Heart left ventricle (tissue), 16 donors: ENCODE measurements at regions not wholly inside any gene's neighbourhood (a gene's known extent, or its start where the extent isn't known, plus 50 kb on each side); places are given as distances from the start of the nearest gene placed in this dataset.
A peak's percentile ranks its signal among the peaks of the same experiment; 100 is the strongest.

ENCODE experiments used
- ATAC-seq, 4 donors: fragments of 200-7000 bp; cut with Tn5 transposase; one replicate each; pipeline ENCODE4 v1.9.1; 2020 to 2022; ENCODE audit warnings: moderate library complexity in 4 of 4, mild to moderate bottlenecking in 3 of 4, moderate number of reproducible peaks in 1 of 4
- DNase-seq, 5 donors: peaks; one replicate each; pipeline ENCODE4 v3.0.0-alpha.2; 2020
- H3K27ac ChIP-seq, 12 donors: fragments of 200-600 bp; sonication (generic) in 4 of 12; one replicate each; pipeline versions ENCODE4 v1.5.0 to v1.8.0; 2016 to 2022; ENCODE audit warnings: mild to moderate bottlenecking in 2 of 12
- H3K27me3 ChIP-seq, 9 donors: fragments of 200-600 bp; sonication (generic) in 2 of 9; one replicate each; pipeline versions ENCODE4 v1.5.1 to v1.8.0; 2016 to 2022; ENCODE audit warnings: mild to moderate bottlenecking in 3 of 9
- H3K36me3 ChIP-seq, 9 donors: fragments of 200-600 bp; sonication (generic) in 2 of 9; one replicate each; pipeline versions ENCODE4 v1.5.0 to v1.8.0; 2018 to 2022; ENCODE audit warnings: mild to moderate bottlenecking in 2 of 9
- H3K4me1 ChIP-seq, 12 donors: fragments of 200-600 bp; sonication (generic) in 4 of 12; one replicate each; pipeline versions ENCODE4 v1.5.0 to v1.8.0; 2016 to 2022; ENCODE audit warnings: mild to moderate bottlenecking in 3 of 12
- H3K4me3 ChIP-seq, 12 donors: fragments of 200-600 bp; sonication (generic) in 4 of 12; one replicate each; pipeline versions ENCODE4 v1.5.0 to v1.8.0; 2017 to 2022; ENCODE audit warnings: mild to moderate bottlenecking in 9 of 12, moderate library complexity in 4 of 12
- H3K9me3 ChIP-seq, 12 donors: fragments of 200-600 bp; sonication (generic) in 4 of 12; one replicate each; pipeline versions ENCODE4 v1.5.0 to v1.8.0; 2016 to 2022; ENCODE audit warnings: mild to moderate bottlenecking in 1 of 12
- CTCF ChIP-seq, 12 donors: fragments of 200-600 bp; sonication (generic) in 4 of 12; IDR thresholded peaks; one replicate each; pipeline versions ENCODE4 v1.5.0 to v1.8.0; 2018 to 2022; ENCODE audit warnings: antibody characterized with exemption in 12 of 12, mild to moderate bottlenecking in 5 of 12
- POLR2A ChIP-seq, 2 donors: fragments of 450-650 bp; IDR thresholded peaks; one replicate each; pipeline ENCODE4 v1.6.1; 2017; ENCODE audit warnings: antibody characterized with exemption in 2 of 2, mild to moderate bottlenecking in 2 of 2, moderate library complexity in 2 of 2
- WGBS, 4 donors: extraction: QIAGEN DNeasy Blood & Tissue Kit in 2 of 4; methylation state at CpG; one replicate each; pipeline versions ENCODE4 v1.1.5 to v1.1.7; 2013 to 2018; 5-methylcytosine and 5-hydroxymethylcytosine counted together
- intact Hi-C, 10 donors: fragments of 100-400 bp; cut with DNase I; formaldehyde crosslinking; loops; one replicate each; pipeline versions ENCODE4 v1.11.1 to v1.14.2; 2022
- donor health status: ischemic (EF 13 %, LVEDD 7.1; RV severe dilation, severe dysfunction).
- donor health status: healthy with polysubstance abuse.
- donor health status: DM: no; HTN: yes; CAD: no.
- donor health status: DM: no; HTN: no; CAD: no.
- donor health status: ischemic (EF 25% LVEDD 6.9; RV normal size, moderate dysfunction).
- donor health status: ischemic (EF 25% LVEDD 5.7; RV mildly dilated, moderate dysfunction).
- donor health status: healthy.
- donor health status: DM: yes; HTN: yes; CAD: no.
- donor health status: ischemic (EF 35%, LVEDD 5.7; RV mildly dilated, moderate dysfunction).
- donor health status: nonischemic (EF 11% LVEDD 7.7; RV severe dilation, severe dysfunction).
- donor health status: DM: yes; HTN: yes; CAD: no.
- donor health status: PGD.
- donor health status: ischemic (EF 29% LVEDD 5.4; RV normal size, mild dysfunction).
- donor health status: nonischemic (EF 23%, LVEDD 6.1; RV moderate dilation, normal function).

DNA sequence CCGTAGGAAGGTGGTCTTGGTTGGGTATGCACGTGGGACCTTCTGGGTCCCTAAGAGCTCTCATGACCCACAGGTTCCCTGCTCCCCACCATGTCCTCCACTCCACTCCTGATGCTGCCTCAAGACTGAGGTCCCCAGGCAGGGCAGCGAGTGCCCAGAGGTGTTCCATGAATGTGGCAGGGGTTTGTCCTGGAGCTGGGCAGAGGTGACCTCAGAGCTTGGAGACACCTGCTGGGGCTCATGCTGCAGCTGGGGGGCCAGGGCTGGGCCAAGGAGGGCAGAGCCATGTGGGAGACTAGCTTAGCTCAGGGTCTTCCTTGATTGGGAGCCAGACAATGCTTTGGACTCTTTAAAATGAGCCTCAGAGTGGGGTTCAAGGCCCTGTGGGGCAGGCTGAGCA lies 74.0 kb upstream of the PITX1 start:
- DNase-seq (peak in 1 of 5 donors; percentile 20), ATAC-seq (no peak)
- H3K9me3 ChIP-seq, result no peaks in the 10 kb centered on the region
- H3K27me3 ChIP-seq, result peaks cover 0 to 30% (median 0%) of the 10 kb centered on the region in 9 donors
- intact Hi-C loops, result no loop called here
- no peak for TF ChIP-seq POLR2A (IDR thresholded peaks at IDR 0.05)
- TF ChIP-seq CTCF (IDR thresholded peaks at IDR 0.05), result no peak
- no peak overlapping the region for H3K4me3 ChIP-seq
- WGBS, 4 donors, result 70 to 87% (median 85%) methylated on average over 2 to 3 of the region's 3 CpGs
- H3K36me3 ChIP-seq, result no peaks in the 10 kb centered on the region
- no peak overlapping the region for H3K27ac ChIP-seq
- H3K4me1 ChIP-seq, result peaks cover 0 to 6% (median 0%) of the 10 kb centered on the region in 12 donors

GRCh38 chr5:135106610-135107471 lies 72.8 kb upstream of the PITX1 start:
- 48 to 58% (median 52%) methylated on average over 19 of the region's 19 CpGs for WGBS, 4 donors
- peaks cover 0 to 6% (median 0%) of the 10 kb centered on the region in 12 donors for H3K4me1 ChIP-seq
- H3K36me3 ChIP-seq, result no peaks in the 10 kb centered on the region
- H3K27ac ChIP-seq, result no peak overlapping the region
- intact Hi-C loops, result no loop called here
- peaks cover 0 to 26% (median 0%) of the 10 kb centered on the region in 9 donors for H3K27me3 ChIP-seq
- TF ChIP-seq POLR2A (IDR thresholded peaks at IDR 0.05), result no peak
- TF ChIP-seq CTCF (IDR thresholded peaks at IDR 0.05), result no peak
- DNase-seq (peak in 1 of 5 donors; percentile 17), ATAC-seq (no peak)
- no peak overlapping the region for H3K4me3 ChIP-seq
- H3K9me3 ChIP-seq, result no peaks in the 10 kb centered on the region

GRCh38 chr5:135106136-135106535 lies 72.1 kb upstream of the PITX1 start:
- DNase-seq (no peak), ATAC-seq (no peak)
- no peak overlapping the region for H3K4me3 ChIP-seq
- TF ChIP-seq CTCF (IDR thresholded peaks at IDR 0.05) (no peak), POLR2A (IDR thresholded peaks at IDR 0.05) (no peak)
- peaks cover 0 to 26% (median 0%) of the 10 kb centered on the region in 9 donors for H3K27me3 ChIP-seq
- H3K9me3 ChIP-seq, result no peaks in the 10 kb centered on the region
- no peaks in the 10 kb centered on the region for H3K4me1 ChIP-seq
- no peak overlapping the region for H3K27ac ChIP-seq
- H3K36me3 ChIP-seq, result no peaks in the 10 kb centered on the region
- 80 to 85% (median 81%) methylated on average over 3 of the region's 3 CpGs for WGBS, 4 donors
- intact Hi-C loops, result no loop called here

DNA sequence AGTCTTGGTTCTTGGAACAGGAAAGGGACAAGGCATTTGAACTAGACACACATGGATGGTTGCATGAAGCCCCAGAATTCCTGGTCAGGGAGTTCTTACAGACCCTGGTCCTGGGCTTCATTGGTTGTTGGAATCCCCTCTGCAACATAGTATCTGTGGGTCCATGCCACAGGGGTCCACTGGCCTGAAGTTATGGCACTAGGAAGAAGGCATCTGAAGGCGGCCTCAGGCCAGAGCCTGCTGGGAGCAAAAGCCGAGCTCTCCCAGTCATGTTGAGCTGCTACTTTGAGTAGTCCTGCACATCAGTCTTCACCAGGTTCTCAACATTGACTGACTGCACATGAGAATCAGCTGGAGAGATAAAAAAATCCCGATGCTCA lies 71.1 kb upstream of the PITX1 start:
- WGBS, 4 donors, result 75 to 90% (median 85%) methylated on average over 2 to 3 of the region's 3 CpGs
- Histone ChIP-seq H3K4me1 (no peaks in the 10 kb centered on the region), H3K36me3 (no peaks in the 10 kb centered on the region), H3K27me3 (peaks cover 0 to 19% (median 0%) of the 10 kb centered on the region in 9 donors), H3K4me3 (no peak overlapping the region), H3K27ac (no peak overlapping the region), H3K9me3 (no peaks in the 10 kb centered on the region)
- no peak for ATAC-seq
- no peak for DNase-seq
- TF ChIP-seq CTCF (IDR thresholded peaks at IDR 0.05), result no peak
- TF ChIP-seq POLR2A (IDR thresholded peaks at IDR 0.05), result no peak
- intact Hi-C loops, result no loop called here
